SH-SY5Y (cell line): ENCODE measurements at regions not wholly inside any gene's neighbourhood (a gene's known extent, or its start where the extent isn't known, plus 50 kb on each side); places are given as distances from the start of the nearest gene placed in this dataset.

Source experiments
- GATA2 ChIP-seq: IDR thresholded peaks from 2 replicates; pipeline ENCODE4 v1.6.1; 2011; ENCODE audit warnings: mild to moderate bottlenecking, low read depth, low read length
- GATA3 ChIP-seq: IDR thresholded peaks from 2 replicates; pipeline ENCODE4 v1.6.1; 2011; ENCODE audit warnings: low read depth, mild to moderate bottlenecking, low read length, moderate library complexity

GRCh38 chr4:137390707-137391106 is 141.6 kb downstream of the PCDH18 start:
- TF ChIP-seq GATA3, result 0 out of 2 replicates have a peak, but pooled peaks have one; percentile 8
- no peak for TF ChIP-seq GATA2
